C4-2B (cell line): ENCODE measurements at regions not wholly inside any gene's neighbourhood (a gene's known extent, or its start where the extent isn't known, plus 50 kb on each side); places are given as distances from the start of the nearest gene placed in this dataset.

ENCODE experiments used
- H3K27ac ChIP-seq: fragments of 450-650 bp; 2 replicates; pipeline ENCODE4 v1.5.1; 2017
- ZFX ChIP-seq: fragments of 450-650 bp; IDR thresholded peaks from 2 replicates; pipeline ENCODE4 v1.6.1; 2017
- TF ChIP-seq, protein P1 (sequence below): fragments of 450-650 bp; conservative IDR thresholded peaks from 2 replicates; pipeline ENCODE4 v1.5.1; 2017; ENCODE audit warnings: mild to moderate bottlenecking

DNA sequence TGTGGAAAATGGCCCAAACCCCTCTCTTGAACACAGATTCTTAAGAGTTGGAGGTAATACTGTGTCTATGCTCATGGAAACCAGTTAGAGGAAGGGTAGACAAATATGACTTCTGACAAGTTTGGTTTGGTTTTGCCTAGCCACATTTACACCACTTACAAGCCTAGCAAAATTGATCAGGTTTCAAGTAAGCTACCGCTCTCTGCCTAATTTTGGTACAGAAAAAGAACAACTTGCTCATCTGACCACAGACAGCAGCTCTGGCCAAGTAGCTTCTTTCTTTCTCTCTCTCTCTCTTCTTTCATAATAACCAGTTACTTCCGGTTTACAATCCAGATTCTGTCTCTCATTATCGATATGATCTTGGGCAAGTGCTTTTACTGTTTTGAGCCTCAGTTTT lies 260.0 kb downstream of the GLUD2 start:
- TF ChIP-seq, protein P1, sequence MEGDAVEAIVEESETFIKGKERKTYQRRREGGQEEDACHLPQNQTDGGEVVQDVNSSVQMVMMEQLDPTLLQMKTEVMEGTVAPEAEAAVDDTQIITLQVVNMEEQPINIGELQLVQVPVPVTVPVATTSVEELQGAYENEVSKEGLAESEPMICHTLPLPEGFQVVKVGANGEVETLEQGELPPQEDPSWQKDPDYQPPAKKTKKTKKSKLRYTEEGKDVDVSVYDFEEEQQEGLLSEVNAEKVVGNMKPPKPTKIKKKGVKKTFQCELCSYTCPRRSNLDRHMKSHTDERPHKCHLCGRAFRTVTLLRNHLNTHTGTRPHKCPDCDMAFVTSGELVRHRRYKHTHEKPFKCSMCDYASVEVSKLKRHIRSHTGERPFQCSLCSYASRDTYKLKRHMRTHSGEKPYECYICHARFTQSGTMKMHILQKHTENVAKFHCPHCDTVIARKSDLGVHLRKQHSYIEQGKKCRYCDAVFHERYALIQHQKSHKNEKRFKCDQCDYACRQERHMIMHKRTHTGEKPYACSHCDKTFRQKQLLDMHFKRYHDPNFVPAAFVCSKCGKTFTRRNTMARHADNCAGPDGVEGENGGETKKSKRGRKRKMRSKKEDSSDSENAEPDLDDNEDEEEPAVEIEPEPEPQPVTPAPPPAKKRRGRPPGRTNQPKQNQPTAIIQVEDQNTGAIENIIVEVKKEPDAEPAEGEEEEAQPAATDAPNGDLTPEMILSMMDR, result no peak
- no peak for TF ChIP-seq ZFX
- H3K27ac ChIP-seq, result no peak overlapping the region

DNA sequence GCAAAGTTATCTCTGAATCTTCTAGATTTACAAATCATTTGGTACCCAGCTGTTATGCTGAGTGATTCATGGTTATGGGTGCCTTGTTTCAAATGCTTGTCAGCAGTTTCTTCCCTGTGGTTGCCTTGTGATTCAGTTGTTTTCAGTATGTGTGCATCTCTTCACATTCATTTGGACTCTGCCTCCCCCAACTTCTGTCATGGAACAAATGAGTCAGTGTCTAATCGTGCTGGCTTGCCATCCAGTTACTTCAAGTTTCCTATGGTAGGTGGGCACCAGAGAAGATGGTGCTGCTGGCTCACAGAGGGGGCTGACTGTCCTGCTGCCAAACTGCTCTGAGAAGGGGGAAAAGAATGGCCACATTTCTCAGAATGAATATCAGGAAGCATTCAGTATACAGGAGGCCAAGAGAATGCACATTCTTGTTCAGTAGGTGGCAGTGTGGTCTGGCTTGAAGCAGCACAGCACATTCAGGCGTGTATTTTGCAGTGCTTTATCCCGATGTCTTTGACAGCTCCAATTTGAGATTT lies 260.9 kb downstream of the GLUD2 start:
- H3K27ac ChIP-seq, result no peak overlapping the region
- TF ChIP-seq ZFX, result no peak
- TF ChIP-seq, protein P1, result peak; percentile 52

DNA sequence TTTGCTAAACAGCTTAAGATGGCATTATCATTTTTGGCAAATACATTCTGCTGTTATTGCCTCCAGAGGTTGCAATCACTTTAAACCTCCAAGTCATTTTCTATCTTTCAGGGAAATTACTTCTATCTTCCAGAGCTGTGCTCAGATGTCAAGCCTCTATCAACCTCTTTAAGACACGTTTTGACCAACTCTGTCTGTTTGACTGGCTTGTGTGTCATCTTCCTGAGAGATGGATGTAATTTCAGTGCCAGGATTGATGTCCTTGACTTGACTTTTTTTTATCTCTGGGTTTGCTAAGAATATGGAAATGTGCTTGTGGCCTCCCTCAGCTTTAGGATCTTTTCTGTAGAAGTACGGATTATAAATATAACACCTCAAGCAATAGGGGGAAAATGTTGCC lies 263.4 kb downstream of the GLUD2 start:
- TF ChIP-seq, protein P1, result no peak
- TF ChIP-seq ZFX, result no peak
- H3K27ac ChIP-seq, result no peak overlapping the region

DNA sequence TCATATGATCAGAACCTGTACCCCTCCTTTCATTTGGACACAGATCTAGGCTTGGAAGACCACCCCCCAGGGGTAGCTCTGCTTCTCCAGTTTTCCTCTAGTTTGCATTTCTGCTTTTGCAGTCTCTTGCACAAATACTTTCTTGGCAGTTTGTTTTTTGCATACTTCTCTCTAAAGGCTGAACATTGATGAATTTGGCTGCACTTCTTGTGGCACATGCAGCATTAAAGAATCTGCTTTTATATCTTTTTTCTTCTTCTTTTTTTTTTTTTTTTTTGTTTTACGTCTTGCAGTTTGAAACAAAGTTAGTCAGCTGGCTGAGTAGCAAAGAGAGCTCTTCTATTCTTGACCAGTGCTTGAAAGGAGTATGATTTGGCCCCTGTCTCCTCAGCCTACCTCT lies 273.0 kb downstream of the GLUD2 start:
- no peak for TF ChIP-seq ZFX
- TF ChIP-seq, protein P1, result no peak

DNA sequence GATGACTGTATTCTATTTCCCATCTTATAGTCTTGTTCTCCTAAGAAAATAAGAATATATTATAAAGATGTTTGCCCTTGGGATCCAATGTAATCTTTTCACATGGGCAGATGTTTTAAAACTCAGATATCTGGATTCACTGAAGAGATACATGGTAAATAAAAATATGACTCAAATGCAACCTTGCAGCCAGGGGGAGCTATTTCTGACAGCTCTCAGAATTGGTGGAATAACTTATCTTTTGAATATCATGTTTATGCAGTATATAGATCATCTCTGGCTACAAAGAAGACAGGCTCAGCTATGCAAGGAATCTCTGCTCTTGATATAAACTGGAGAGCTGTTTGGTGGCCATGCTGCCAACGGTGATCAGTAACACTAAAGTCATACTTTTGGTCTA lies 274.7 kb downstream of the GLUD2 start:
- TF ChIP-seq, protein P1, result peak; percentile 42
- TF ChIP-seq ZFX, result no peak
- H3K27ac ChIP-seq, result no peak overlapping the region

More for the DNA sequence above, 273.0 kb downstream of the GLUD2 start:
- H3K27ac ChIP-seq, result no peak overlapping the region

DNA sequence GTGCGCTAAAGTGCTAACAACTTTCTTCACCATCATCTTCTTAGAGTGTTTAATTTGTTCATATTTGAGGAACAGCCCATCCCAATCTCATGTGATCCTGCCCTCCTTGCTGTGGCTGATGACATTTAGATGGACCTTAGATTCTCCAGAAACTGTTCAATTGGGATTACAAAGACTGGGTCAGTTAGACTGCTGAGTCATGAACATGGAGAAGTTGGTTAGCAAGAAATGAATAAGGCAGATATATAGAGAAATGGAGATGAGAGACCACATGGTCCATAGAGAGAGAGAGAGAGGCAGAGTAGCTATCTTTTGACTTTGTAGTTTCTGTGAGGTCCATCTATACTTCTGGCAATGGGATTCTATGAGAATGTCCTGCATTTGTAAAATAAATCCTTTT lies 275.9 kb downstream of the GLUD2 start:
- no peak for TF ChIP-seq ZFX
- TF ChIP-seq, protein P1, result no peak
- no peak overlapping the region for H3K27ac ChIP-seq

DNA sequence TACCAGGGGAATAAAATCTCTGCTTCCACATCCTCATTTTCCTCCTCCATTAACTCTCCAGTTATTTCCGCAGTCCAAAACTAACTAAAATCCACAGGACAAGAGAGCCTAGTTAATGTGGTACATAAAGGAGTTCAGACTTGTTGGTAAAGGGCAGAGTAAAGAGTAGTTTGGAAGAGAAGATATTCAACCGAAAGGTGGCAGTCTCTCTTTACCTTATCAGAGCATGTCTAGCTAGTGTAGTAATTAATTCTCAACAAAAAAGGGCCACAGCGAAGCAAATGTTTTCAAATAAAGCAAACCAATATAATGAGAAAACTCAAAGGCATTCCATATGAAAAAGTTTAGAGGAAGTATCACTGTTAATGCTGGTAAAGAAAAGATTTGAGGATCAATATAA lies 286.5 kb downstream of the GLUD2 start:
- no peak for TF ChIP-seq ZFX
- TF ChIP-seq, protein P1, result no peak
- H3K27ac ChIP-seq, result no peak overlapping the region
